ENCODE measurements at regions not wholly inside any gene's neighbourhood (a gene's known extent, or its start where the extent isn't known, plus 50 kb on each side); places are given as distances from the start of the nearest gene placed in this dataset.
"Not testable (repeated sequence)": the region's sequence is repeated elsewhere in the genome, so short reads cannot be mapped to it uniquely, and the experiment has no call there.

GRCh38 chr5:118336468-118336867 lies 651.9 kb downstream of the DTWD2 start:
- Histone ChIP-seq H3K4me3 (no peak overlapping the region), H3K9me3 (no peaks in the 10 kb centered on the region), H3K27ac (no peak overlapping the region), H3K36me3 (no peaks in the 10 kb centered on the region), H3K4me1 (no peaks in the 10 kb centered on the region), H3K27me3 (no peaks in the 10 kb centered on the region)
- no peak for DNase-seq
- intact Hi-C loops (cut with DNase I): no loop called here
- TF ChIP-seq POLR2A (IDR thresholded peaks at IDR 0.05) (no peak), CTCF (IDR thresholded peaks at IDR 0.05) (no peak)

GRCh38 chr5:118327389-118327788 lies 661.0 kb downstream of the DTWD2 start:
- no peak overlapping the region for H3K4me3 ChIP-seq
- intact Hi-C loops (cut with DNase I): no loop called here
- H3K27me3 ChIP-seq: no peaks in the 10 kb centered on the region
- H3K4me1 ChIP-seq: peaks cover 0 to 6% (median 0%) of the 10 kb centered on the region in 3 donors
- H3K27ac ChIP-seq: no peak overlapping the region
- no peaks in the 10 kb centered on the region for H3K36me3 ChIP-seq
- DNase-seq: no peak
- WGBS, 2 donors: 60 to 79% methylated on average over 3 of the region's 3 CpGs
- no peaks in the 10 kb centered on the region for H3K9me3 ChIP-seq
- TF ChIP-seq CTCF (IDR thresholded peaks at IDR 0.05) (no peak), POLR2A (IDR thresholded peaks at IDR 0.05) (no peak)

- no peak for DNase-seq
- TF ChIP-seq CTCF (IDR thresholded peaks at IDR 0.05) (no peak), POLR2A (IDR thresholded peaks at IDR 0.05) (no peak)
- Histone ChIP-seq H3K4me3 (no peak overlapping the region), H3K4me1 (peaks cover 0 to 6% (median 0%) of the 10 kb centered on the region in 3 donors), H3K9me3 (no peaks in the 10 kb centered on the region), H3K27me3 (no peaks in the 10 kb centered on the region), H3K27ac (no peak overlapping the region), H3K36me3 (no peaks in the 10 kb centered on the region)
- intact Hi-C loops (cut with DNase I): no loop called here
- 45 to 49% methylated on average over 5 of the region's 5 CpGs for WGBS, 2 donors
Measured at GRCh38 chr5:118326481-118327045, 661.8 kb downstream of the DTWD2 start.

- Histone ChIP-seq H3K36me3 (no peaks in the 10 kb centered on the region), H3K27ac (no peak overlapping the region), H3K9me3 (no peaks in the 10 kb centered on the region), H3K27me3 (no peaks in the 10 kb centered on the region), H3K4me3 (no peak overlapping the region), H3K4me1 (peaks cover 0 to 6% (median 0%) of the 10 kb centered on the region in 3 donors)
- TF ChIP-seq POLR2A (IDR thresholded peaks at IDR 0.05) (no peak), CTCF (IDR thresholded peaks at IDR 0.05) (no peak)
- intact Hi-C loops (cut with DNase I): no loop called here
- WGBS, 2 donors: 21 to 34% methylated on average over 2 of the region's 2 CpGs
- no peak for DNase-seq
Measured at GRCh38 chr5:118325931-118326330, 662.4 kb downstream of the DTWD2 start.

- H3K4me3 ChIP-seq; H3K4me1 ChIP-seq; H3K27ac ChIP-seq; H3K27me3 ChIP-seq; intact Hi-C loops (cut with DNase I); H3K36me3 ChIP-seq; DNase-seq; H3K9me3 ChIP-seq: not testable (repeated sequence)
- 78 to 80% methylated on average over 3 to 5 of the region's 5 CpGs for WGBS, 2 donors
Measured at GRCh38 chr5:118323723-118324122, 664.6 kb downstream of the DTWD2 start.

- WGBS, 2 donors: 77 to 85% methylated on average over 2 of the region's 2 CpGs
- H3K27me3 ChIP-seq: no peaks in the 10 kb centered on the region
- no peak overlapping the region for H3K4me3 ChIP-seq
- H3K36me3 ChIP-seq: no peaks in the 10 kb centered on the region
- H3K27ac ChIP-seq: no peak overlapping the region
- no peaks in the 10 kb centered on the region for H3K9me3 ChIP-seq
- TF ChIP-seq CTCF (IDR thresholded peaks at IDR 0.05) (no peak), POLR2A (IDR thresholded peaks at IDR 0.05) (no peak)
- H3K4me1 ChIP-seq: no peaks in the 10 kb centered on the region
- intact Hi-C loops (cut with DNase I): no loop called here
- DNase-seq: no peak
Measured at GRCh38 chr5:118321081-118321480, 667.3 kb downstream of the DTWD2 start.
